ENCODE measurements at regions not wholly inside any gene's neighbourhood (a gene's known extent, or its start where the extent isn't known, plus 50 kb on each side); places are given as distances from the start of the nearest gene placed in this dataset.

DNA sequence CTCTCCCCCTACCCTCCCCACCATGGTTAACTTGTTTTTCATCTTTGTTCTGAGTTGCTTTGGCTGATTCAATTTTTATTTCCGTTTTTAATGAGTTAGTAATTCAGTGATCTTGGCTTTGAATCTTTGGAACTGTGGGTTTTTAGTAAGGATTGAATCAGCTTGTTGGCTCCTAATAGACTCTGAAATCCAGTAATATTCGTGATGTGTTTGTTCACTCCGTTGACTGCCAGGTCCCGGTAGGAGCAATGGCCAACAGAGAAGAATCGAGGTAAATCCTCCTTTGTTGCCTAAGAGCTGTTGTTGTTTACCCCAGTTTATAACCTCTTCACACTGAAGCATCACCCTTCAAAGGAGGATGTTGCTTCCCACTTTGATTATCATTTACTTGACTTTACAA lies 92.7 kb downstream of the PCSK1 start:
- intact Hi-C loops (cut with DNase I; ENCODE audit: low total_unique reads): no loop called here
- DNase-seq: no peak
- TF ChIP-seq POLR2A (IDR thresholded peaks at IDR 0.05): no peak
- TF ChIP-seq, protein P1, sequence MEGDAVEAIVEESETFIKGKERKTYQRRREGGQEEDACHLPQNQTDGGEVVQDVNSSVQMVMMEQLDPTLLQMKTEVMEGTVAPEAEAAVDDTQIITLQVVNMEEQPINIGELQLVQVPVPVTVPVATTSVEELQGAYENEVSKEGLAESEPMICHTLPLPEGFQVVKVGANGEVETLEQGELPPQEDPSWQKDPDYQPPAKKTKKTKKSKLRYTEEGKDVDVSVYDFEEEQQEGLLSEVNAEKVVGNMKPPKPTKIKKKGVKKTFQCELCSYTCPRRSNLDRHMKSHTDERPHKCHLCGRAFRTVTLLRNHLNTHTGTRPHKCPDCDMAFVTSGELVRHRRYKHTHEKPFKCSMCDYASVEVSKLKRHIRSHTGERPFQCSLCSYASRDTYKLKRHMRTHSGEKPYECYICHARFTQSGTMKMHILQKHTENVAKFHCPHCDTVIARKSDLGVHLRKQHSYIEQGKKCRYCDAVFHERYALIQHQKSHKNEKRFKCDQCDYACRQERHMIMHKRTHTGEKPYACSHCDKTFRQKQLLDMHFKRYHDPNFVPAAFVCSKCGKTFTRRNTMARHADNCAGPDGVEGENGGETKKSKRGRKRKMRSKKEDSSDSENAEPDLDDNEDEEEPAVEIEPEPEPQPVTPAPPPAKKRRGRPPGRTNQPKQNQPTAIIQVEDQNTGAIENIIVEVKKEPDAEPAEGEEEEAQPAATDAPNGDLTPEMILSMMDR (IDR thresholded peaks at IDR 0.05): no peak
- H3K36me3 ChIP-seq (ENCODE audit: low read depth, missing control alignments): no peaks in the 10 kb centered on the region
- H3K27ac ChIP-seq: peak overlapping the region; percentile 77 to 78
- H3K4me3 ChIP-seq: no peak overlapping the region
- no peaks in the 10 kb centered on the region for H3K9me3 ChIP-seq
- peaks cover 47% of the 10 kb centered on the region for H3K4me1 ChIP-seq
- WGBS, 2 donors: 32 to 56% methylated on average over 5 of the region's 5 CpGs
- no peaks in the 10 kb centered on the region for H3K27me3 ChIP-seq

DNA sequence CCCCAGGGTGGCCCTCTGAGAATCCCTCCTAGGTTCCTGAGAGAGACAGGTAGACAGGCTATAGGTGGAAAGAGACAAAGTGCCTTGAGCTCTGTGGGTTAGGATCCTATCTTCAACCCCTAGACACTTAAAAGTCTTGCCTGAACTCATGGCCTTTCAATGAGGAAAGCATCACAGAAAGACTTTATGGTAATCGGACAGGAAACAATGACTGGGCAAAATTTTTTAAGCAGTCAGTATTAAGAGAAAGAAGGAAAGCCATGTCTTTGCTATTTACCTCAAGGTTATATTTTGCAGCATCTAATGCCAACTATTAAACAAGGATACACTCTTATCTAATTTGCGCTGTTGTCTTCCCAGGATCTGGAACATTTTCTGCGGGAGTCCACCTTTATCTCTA lies 93.2 kb downstream of the PCSK1 start:
- intact Hi-C loops (cut with DNase I; ENCODE audit: low total_unique reads): no loop called here
- peak overlapping the region; percentile 77 to 78 for H3K27ac ChIP-seq

DNA sequence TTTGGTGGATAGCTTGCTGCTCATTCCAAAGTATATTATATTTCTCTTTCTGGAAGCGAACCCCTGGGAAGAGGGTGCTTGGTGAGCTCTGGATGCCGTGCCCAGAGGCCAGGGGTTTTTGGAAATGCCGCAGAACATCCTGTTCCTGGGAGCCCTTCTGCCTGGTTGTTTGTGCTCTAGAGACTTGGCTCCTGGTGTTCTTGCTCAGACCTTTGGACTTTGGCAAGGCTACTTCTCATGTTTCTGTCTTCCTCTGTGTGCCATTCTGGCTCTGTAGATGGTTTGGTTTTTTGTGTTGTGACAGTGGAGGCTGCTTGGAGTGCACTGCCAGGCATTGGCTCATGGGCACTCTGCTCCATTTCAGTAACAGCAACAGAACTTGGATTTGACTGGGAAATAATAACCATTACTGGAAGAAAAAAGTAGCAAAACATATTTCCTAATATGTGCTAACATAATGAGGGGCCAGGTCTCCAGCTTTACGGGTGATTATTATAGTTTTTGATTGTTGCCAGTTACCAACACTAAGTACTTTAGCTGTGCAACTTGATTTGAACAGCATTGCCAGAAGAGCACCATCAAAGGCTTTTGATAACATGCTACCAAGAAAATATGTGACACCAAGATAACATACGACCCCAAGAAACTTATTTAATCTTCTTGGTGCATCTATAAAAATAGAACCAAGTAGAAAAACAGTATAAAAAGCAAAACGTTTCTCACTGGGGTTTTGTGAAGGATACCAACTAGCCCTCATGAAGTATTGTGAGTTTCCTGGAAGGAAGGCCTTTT lies 94.2 kb downstream of the PCSK1 start:
- H3K27me3 ChIP-seq: no peaks in the 10 kb centered on the region
- H3K9me3 ChIP-seq: no peaks in the 10 kb centered on the region
- DNase-seq: peak; percentile 60
- intact Hi-C loops (cut with DNase I; ENCODE audit: low total_unique reads): no loop called here
- peaks cover 47% of the 10 kb centered on the region for H3K4me1 ChIP-seq
- no peak overlapping the region for H3K4me3 ChIP-seq
- no peaks in the 10 kb centered on the region for H3K36me3 ChIP-seq (ENCODE audit: low read depth, missing control alignments)
- TF ChIP-seq, protein P1 (IDR thresholded peaks at IDR 0.05): no peak
- TF ChIP-seq POLR2A (IDR thresholded peaks at IDR 0.05): no peak
- H3K27ac ChIP-seq: peak overlapping the region; percentile 77 to 78
- 35 to 46% methylated on average over 6 of the region's 6 CpGs for WGBS, 2 donors

More for the DNA sequence above, 93.2 kb downstream of the PCSK1 start:
- Histone ChIP-seq H3K4me1 (peaks cover 47% of the 10 kb centered on the region), H3K36me3 (ENCODE audit: low read depth, missing control alignments) (no peaks in the 10 kb centered on the region), H3K4me3 (no peak overlapping the region), H3K27me3 (no peaks in the 10 kb centered on the region), H3K9me3 (no peaks in the 10 kb centered on the region)
- WGBS, 2 donors: 38 to 47% methylated on average over 3 of the region's 3 CpGs
- TF ChIP-seq, protein P1 (IDR thresholded peaks at IDR 0.05): no peak
- no peak for TF ChIP-seq POLR2A (IDR thresholded peaks at IDR 0.05)
- no peak for DNase-seq

DNA sequence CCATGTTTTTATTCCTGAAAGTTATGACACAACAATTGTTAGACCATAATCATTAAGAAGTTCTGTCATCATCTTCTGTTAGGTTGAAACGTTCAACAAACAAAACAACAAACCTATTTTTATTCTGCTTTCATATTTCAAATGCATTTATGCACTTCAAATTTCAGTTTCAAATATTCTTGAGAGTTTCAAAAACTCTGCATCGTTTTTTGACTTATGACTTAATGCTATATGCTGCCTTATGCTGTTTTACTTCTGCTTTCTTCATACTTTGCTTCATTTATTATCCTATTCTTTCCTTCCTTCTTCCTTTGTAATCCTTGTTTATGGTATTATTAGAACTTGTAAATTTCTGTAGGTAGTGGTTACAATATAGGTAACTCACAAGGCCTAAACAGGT lies 95.0 kb downstream of the PCSK1 start:
- DNase-seq: no peak
- 66 to 67% methylated on average over 2 of the region's 2 CpGs for WGBS, 2 donors
- Histone ChIP-seq H3K27ac (peak overlapping the region; percentile 77 to 78), H3K9me3 (no peaks in the 10 kb centered on the region), H3K4me3 (no peak overlapping the region), H3K4me1 (peaks cover 51% of the 10 kb centered on the region), H3K36me3 (ENCODE audit: low read depth, missing control alignments) (no peaks in the 10 kb centered on the region), H3K27me3 (no peaks in the 10 kb centered on the region)
- TF ChIP-seq POLR2A (IDR thresholded peaks at IDR 0.05): no peak
- TF ChIP-seq, protein P1 (IDR thresholded peaks at IDR 0.05): no peak
- intact Hi-C loops (cut with DNase I; ENCODE audit: low total_unique reads): no loop called here
